GM23338 (cell line): ENCODE measurements at regions not wholly inside any gene's neighbourhood (a gene's known extent, or its start where the extent isn't known, plus 50 kb on each side); places are given as distances from the start of the nearest gene placed in this dataset.

Experiments
- ATAC-seq: fragments of 200-7000 bp; cut with Tn5 transposase; 3 replicates; pipeline ENCODE4 v1.9.1; 2020
- DNase-seq: peaks from one replicate; pipeline ENCODE4 v3.0.0-alpha.2; 2015; ENCODE audit warnings: low spot score
- H2AFZ ChIP-seq: fragments of 200-600 bp; sonication (generic); 2 replicates; pipeline ENCODE4 v1.8.0; 2016; ENCODE audit warnings: antibody characterized with exemption, mild to moderate bottlenecking, moderate library complexity
- H3F3A ChIP-seq: fragments of 200-600 bp; sonication (generic); replicated peaks from 2 replicates; pipeline ENCODE4 v1.8.0; 2017; ENCODE audit warnings: antibody characterized with exemption, mixed run types, low read depth
- H3K27ac ChIP-seq: fragments of 200-600 bp; sonication (generic); 2 replicates; pipeline ENCODE4 v1.6.1; 2016; ENCODE audit warnings: low read depth
- H3K27me3 ChIP-seq: fragments of 200-600 bp; sonication (generic); 2 replicates; pipeline ENCODE4 v1.8.0; 2016; ENCODE audit warnings: mild to moderate bottlenecking, mixed run types, moderate library complexity; ENCODE audit not compliant: insufficient read depth
- H3K36me3 ChIP-seq: fragments of 200-600 bp; sonication (generic); 2 replicates; pipeline ENCODE4 v1.8.0; 2016; ENCODE audit warnings: mild to moderate bottlenecking; ENCODE audit not compliant: insufficient read depth
- H3K4me1 ChIP-seq: fragments of 200-600 bp; sonication (generic); 2 replicates; pipeline ENCODE4 v1.8.0; 2016; ENCODE audit warnings: mild to moderate bottlenecking, moderate library complexity; ENCODE audit not compliant: insufficient read depth
- H3K4me2 ChIP-seq: fragments of 200-600 bp; sonication (generic); 2 replicates; pipeline ENCODE4 v1.7.1; 2017; ENCODE audit warnings: mixed run types
- H3K4me3 ChIP-seq: fragments of 200-600 bp; sonication (generic); 2 replicates; pipeline ENCODE4 v1.6.1; 2016; ENCODE audit warnings: mixed run types
- H3K79me2 ChIP-seq: fragments of 200-600 bp; sonication (generic); replicated peaks from 2 replicates; pipeline ENCODE4 v1.8.0; 2017; ENCODE audit warnings: mild to moderate bottlenecking; ENCODE audit not compliant: insufficient read depth
- H3K9me2 ChIP-seq: fragments of 200-600 bp; sonication (generic); 2 replicates; pipeline ENCODE4 v1.8.0; 2017; ENCODE audit not compliant: insufficient read depth
- H4K20me1 ChIP-seq: fragments of 200-600 bp; sonication (generic); replicated peaks from 2 replicates; pipeline ENCODE4 v1.8.0; 2017; ENCODE audit warnings: mild to moderate bottlenecking; ENCODE audit not compliant: insufficient read depth
- H3K27ac Mint-ChIP-seq: 2 replicates; pipeline ENCODE4 v1.8.0; 2020; ENCODE audit warnings: inconsistent platforms, mild to moderate bottlenecking, moderate library complexity, mixed read lengths
- H3K27me3 Mint-ChIP-seq: 3 replicates; pipeline ENCODE4 v1.8.0; 2022; ENCODE audit warnings: low read depth, mild to moderate bottlenecking, moderate library complexity, mixed read lengths, inconsistent platforms; ENCODE audit not compliant: insufficient read depth, poor library complexity
- H3K36me3 Mint-ChIP-seq: 3 replicates; pipeline ENCODE4 v1.8.0; 2021; ENCODE audit warnings: low read depth, mild to moderate bottlenecking, inconsistent platforms, moderate library complexity, mixed read lengths
- H3K4me1 Mint-ChIP-seq: 3 replicates; pipeline ENCODE4 v1.8.0; 2020; ENCODE audit warnings: mild to moderate bottlenecking, inconsistent platforms, mixed read lengths
- H3K4me3 Mint-ChIP-seq: 3 replicates; pipeline ENCODE4 v1.8.0; 2021; ENCODE audit warnings: moderate library complexity, mild to moderate bottlenecking, inconsistent platforms, mixed read lengths
- H3K9me3 Mint-ChIP-seq: 3 replicates; pipeline ENCODE4 v1.8.0; 2020; ENCODE audit warnings: moderate library complexity, mild to moderate bottlenecking, inconsistent platforms, mixed read lengths
- CREB1 ChIP-seq: fragments of 250-450 bp; sonication (Bioruptor Pico); IDR thresholded peaks from 2 replicates; pipeline ENCODE4 v1.5.0; 2020; ENCODE audit warnings: low read depth, mild to moderate bottlenecking, moderate library complexity
- CTCF ChIP-seq, 2 experiments: fragments of 200-600 bp in 1 of 2; sonication (generic) in 1 of 2; conservative IDR thresholded peaks; 2 replicates each; pipeline versions ENCODE4 v1.5.1 to v1.6.1; 2016 to 2017; ENCODE audit warnings: antibody characterized with exemption in 2 of 2, low read depth in 2 of 2, mild to moderate bottlenecking in 2 of 2, moderate library complexity in 1 of 2
- ETS1 ChIP-seq: IDR thresholded peaks from 2 replicates; pipeline ENCODE4 v1.6.1; 2016; ENCODE audit warnings: antibody characterized with exemption
- EZH2phosphoT487 ChIP-seq: fragments of 200-600 bp; sonication (generic); IDR thresholded peaks from one replicate; pipeline ENCODE4 v1.8.1; 2018; ENCODE audit warnings: antibody characterized with exemption; ENCODE audit not compliant: unreplicated experiment
- NANOG ChIP-seq: IDR thresholded peaks from 2 replicates; pipeline ENCODE4 v1.6.1; 2016; ENCODE audit warnings: antibody characterized with exemption, borderline replicate concordance
- POLR2AphosphoS5 ChIP-seq: IDR thresholded peaks from 2 replicates; pipeline ENCODE4 v1.6.1; 2016; ENCODE audit warnings: antibody characterized with exemption, low read depth
- REST ChIP-seq: IDR thresholded peaks from one replicate; pipeline ENCODE4 v1.6.1; 2018; ENCODE audit warnings: antibody characterized with exemption; ENCODE audit not compliant: unreplicated experiment
- STAT1 ChIP-seq: IDR thresholded peaks from one replicate; pipeline ENCODE4 v1.6.1; 2016; ENCODE audit warnings: antibody characterized with exemption; ENCODE audit not compliant: unreplicated experiment
- ZNF114 ChIP-seq: fragments of 250-450 bp; sonication (Bioruptor Pico); IDR thresholded peaks from 2 replicates; pipeline ENCODE4 v1.5.0; 2020; ENCODE audit warnings: mild to moderate bottlenecking, moderate library complexity
- ZNF331 ChIP-seq: fragments of 250-450 bp; sonication (Bioruptor Pico); IDR thresholded peaks from 2 replicates; pipeline ENCODE4 v1.5.0; 2020; ENCODE audit warnings: low read depth, mild to moderate bottlenecking, moderate library complexity
- ZNF462 ChIP-seq: fragments of 250-450 bp; sonication (Bioruptor Pico); IDR thresholded peaks from 2 replicates; pipeline ENCODE4 v1.5.0; 2020; ENCODE audit warnings: mild to moderate bottlenecking, moderate library complexity

GRCh38 chr1:96060621-96061020 lies 661.0 kb upstream of the PTBP2 start (continued):
- TF ChIP-seq CTCF (conservative IDR thresholded peaks at IDR 0.05; ENCODE audit: low read depth in 2 of 2) (no peak), ZNF114 (CRISPR knock-in tag) (no peak)

- Mint-ChIP-seq H3K27me3 (peaks cover 1% of the 10 kb centered on the region), H3K9me3 (no peaks in the 10 kb centered on the region), H3K27ac (no peak overlapping the region), H3K36me3 (no peaks in the 10 kb centered on the region), H3K4me3 (no peak overlapping the region), H3K4me1 (no peaks in the 10 kb centered on the region)
- no peaks in the 10 kb centered on the region for H3F3A ChIP-seq
- no peak overlapping the region for H3K4me2 ChIP-seq
- DNase-seq (no peak), ATAC-seq (no peak)
- H4K20me1 ChIP-seq = no peaks in the 10 kb centered on the region
- no peaks in the 10 kb centered on the region for H3K4me1 ChIP-seq
- H3K79me2 ChIP-seq = no peaks in the 10 kb centered on the region
- H3K27me3 ChIP-seq = no peaks in the 10 kb centered on the region
- H3K27ac ChIP-seq = no peak overlapping the region
- H3K4me3 ChIP-seq = no peak overlapping the region
- H2AFZ ChIP-seq = no peak overlapping the region; the same call in 1 of the 2 replicates
- H3K9me2 ChIP-seq = no peaks in the 10 kb centered on the region
- H3K36me3 ChIP-seq = no peaks in the 10 kb centered on the region
- TF ChIP-seq STAT1 (no peak), ZNF331 (no peak), POLR2AphosphoS5 (no peak), CTCF (conservative IDR thresholded peaks at IDR 0.05; ENCODE audit: low read depth in 2 of 2) (no peak), REST (no peak), ZNF462 (CRISPR knock-in tag) (no peak), ETS1 (no peak), CREB1 (no peak), ZNF114 (CRISPR knock-in tag) (no peak), EZH2phosphoT487 (no peak), NANOG (no peak)
Measured at GRCh38 chr1:96072021-96072420, 649.6 kb upstream of the PTBP2 start.
